Hepatocyte (in vitro differentiated cells): ENCODE measurements at regions not wholly inside any gene's neighbourhood (a gene's known extent, or its start where the extent isn't known, plus 50 kb on each side); places are given as distances from the start of the nearest gene placed in this dataset.

Experiments used
- DNase-seq: peaks from one replicate; pipeline ENCODE4 v3.0.0-alpha.2; 2016; ENCODE audit warnings: low spot score
- H2AFZ ChIP-seq: fragments of 200-600 bp; sonication (generic); 2 replicates; pipeline ENCODE4 v1.6.0; 2016; ENCODE audit warnings: antibody characterized with exemption, mild to moderate bottlenecking
- H3K27ac ChIP-seq: fragments of 200-600 bp; sonication (generic); 2 replicates; pipeline ENCODE4 v1.5.1; 2016; ENCODE audit warnings: mild to moderate bottlenecking
- H3K27me3 ChIP-seq: fragments of 200-600 bp; sonication (generic); 2 replicates; pipeline ENCODE4 v1.6.1; 2016
- H3K36me3 ChIP-seq: fragments of 200-600 bp; sonication (generic); replicated peaks from 2 replicates; pipeline ENCODE4 v1.5.1; 2016; ENCODE audit warnings: low read depth; ENCODE audit not compliant: insufficient read depth
- H3K4me1 ChIP-seq: fragments of 200-600 bp; sonication (generic); 2 replicates; pipeline ENCODE4 v1.5.1; 2016; ENCODE audit warnings: mild to moderate bottlenecking, moderate library complexity; ENCODE audit not compliant: insufficient read depth
- H3K4me2 ChIP-seq: fragments of 200-600 bp; sonication (generic); 2 replicates; pipeline ENCODE4 v1.6.0; 2016
- H3K4me3 ChIP-seq: fragments of 200-600 bp; sonication (generic); 2 replicates; pipeline ENCODE4 v1.5.1; 2016; ENCODE audit warnings: mild to moderate bottlenecking
- H3K79me2 ChIP-seq: fragments of 200-600 bp; sonication (generic); 2 replicates; pipeline ENCODE4 v1.6.0; 2017; ENCODE audit warnings: mild to moderate bottlenecking
- H3K9me2 ChIP-seq: fragments of 200-600 bp; sonication (generic); replicated peaks from 2 replicates; pipeline ENCODE4 v1.6.0; 2017; ENCODE audit warnings: mild to moderate bottlenecking; ENCODE audit not compliant: insufficient read depth
- H3K9me3 ChIP-seq: fragments of 200-600 bp; sonication (generic); 2 replicates; pipeline ENCODE4 v1.5.1; 2016; ENCODE audit warnings: low read depth, mild to moderate bottlenecking
- H4K20me1 ChIP-seq: fragments of 200-600 bp; sonication (generic); 2 replicates; pipeline ENCODE4 v1.6.0; 2016; ENCODE audit warnings: mild to moderate bottlenecking; ENCODE audit not compliant: insufficient read depth, poor library complexity, severe bottlenecking
- CTCF ChIP-seq: fragments of 200-600 bp; sonication (generic); IDR thresholded peaks from 2 replicates; pipeline ENCODE4 v1.5.1; 2016; ENCODE audit warnings: antibody characterized with exemption, mild to moderate bottlenecking; ENCODE audit not compliant: poor library complexity
- EZH2 ChIP-seq: fragments of 200-600 bp; sonication (generic); IDR thresholded peaks from 2 replicates; pipeline ENCODE4 v1.6.1; 2016; ENCODE audit warnings: antibody characterized with exemption, mild to moderate bottlenecking, borderline replicate concordance
- EZH2phosphoT487 ChIP-seq: fragments of 200-600 bp; sonication (generic); IDR thresholded peaks from one replicate; pipeline ENCODE4 v1.6.1; 2018; ENCODE audit warnings: antibody characterized with exemption, mild to moderate bottlenecking, low read depth, moderate library complexity; ENCODE audit not compliant: unreplicated experiment, severe bottlenecking
- WGBS: methylation state at CpG from one replicate; pipeline ENCODE4 v1.1.6; 2016; ENCODE audit warnings: low lambda C conversion rate; ENCODE audit errors: missing lambda C conversion rate; 5-methylcytosine and 5-hydroxymethylcytosine counted together

GRCh38 chr1:88523854-88524528, 160.1 kb upstream of the PKN2 start:
- Histone ChIP-seq H3K27ac (no peak overlapping the region), H3K4me3 (no peak overlapping the region), H3K27me3 (no peaks in the 10 kb centered on the region), H3K9me3 (no peaks in the 10 kb centered on the region), H4K20me1 (no peaks in the 10 kb centered on the region), H3K4me2 (no peak overlapping the region), H3K9me2 (no peaks in the 10 kb centered on the region), H3K36me3 (no peaks in the 10 kb centered on the region), H3K79me2 (no peaks in the 10 kb centered on the region), H2AFZ (no peak overlapping the region), H3K4me1 (peaks cover 12% of the 10 kb centered on the region)
- DNase-seq: no peak
- no peak for TF ChIP-seq CTCF
- TF ChIP-seq EZH2: no peak
- no peak for TF ChIP-seq EZH2phosphoT487
- 89% methylated on average over 4 of the region's 4 CpGs for WGBS

GRCh38 chr1:88526456-88526855, 157.6 kb upstream of the PKN2 start:
- no peak for TF ChIP-seq EZH2
- TF ChIP-seq EZH2phosphoT487: no peak
- no peak for TF ChIP-seq CTCF
- Histone ChIP-seq H3K4me1 (no peaks in the 10 kb centered on the region), H3K4me2 (no peak overlapping the region), H3K9me3 (no peaks in the 10 kb centered on the region), H4K20me1 (no peaks in the 10 kb centered on the region), H3K79me2 (no peaks in the 10 kb centered on the region), H2AFZ (no peak overlapping the region), H3K36me3 (no peaks in the 10 kb centered on the region), H3K27me3 (no peaks in the 10 kb centered on the region), H3K9me2 (no peaks in the 10 kb centered on the region), H3K4me3 (no peak overlapping the region), H3K27ac (no peak overlapping the region)
- WGBS: 93% methylated on average over 3 of the region's 3 CpGs
- no peak for DNase-seq

GRCh38 chr1:88528792-88529191, 155.3 kb upstream of the PKN2 start:
- no peaks in the 10 kb centered on the region for H3K9me2 ChIP-seq
- no peak for TF ChIP-seq EZH2phosphoT487
- no peak for TF ChIP-seq EZH2
- no peak for TF ChIP-seq CTCF
- H2AFZ ChIP-seq: no peak overlapping the region
- no peaks in the 10 kb centered on the region for H3K27me3 ChIP-seq
- H3K79me2 ChIP-seq: no peaks in the 10 kb centered on the region
- H3K9me3 ChIP-seq: no peaks in the 10 kb centered on the region
- no peaks in the 10 kb centered on the region for H3K36me3 ChIP-seq
- no peak for DNase-seq
- H3K4me1 ChIP-seq: no peaks in the 10 kb centered on the region
- no peak overlapping the region for H3K4me3 ChIP-seq
- no peaks in the 10 kb centered on the region for H4K20me1 ChIP-seq
- H3K4me2 ChIP-seq: no peak overlapping the region
- WGBS: 84% methylated on average over 4 of the region's 4 CpGs
- no peak overlapping the region for H3K27ac ChIP-seq

GRCh38 chr1:88529581-88529980, 154.5 kb upstream of the PKN2 start:
- Histone ChIP-seq H3K4me3 (no peak overlapping the region), H3K27me3 (no peaks in the 10 kb centered on the region), H3K27ac (no peak overlapping the region), H4K20me1 (no peaks in the 10 kb centered on the region), H3K9me3 (no peaks in the 10 kb centered on the region), H2AFZ (no peak overlapping the region), H3K9me2 (no peaks in the 10 kb centered on the region), H3K36me3 (no peaks in the 10 kb centered on the region), H3K4me2 (no peak overlapping the region), H3K79me2 (no peaks in the 10 kb centered on the region), H3K4me1 (no peaks in the 10 kb centered on the region)
- TF ChIP-seq CTCF (no peak), EZH2 (no peak), EZH2phosphoT487 (no peak)
- DNase-seq: no peak
- whole genome bisulfite sequencing: 98% methylated on average over 6 of the region's 6 CpGs
